Choroid plexus epithelial cell (primary cell): ENCODE measurements at regions not wholly inside any gene's neighbourhood (a gene's known extent, or its start where the extent isn't known, plus 50 kb on each side); places are given as distances from the start of the nearest gene placed in this dataset.

ENCODE experiments used
- DNase-seq: peaks from one replicate; pipeline ENCODE4 v3.0.0-alpha.2; 2010; ENCODE audit warnings: low read depth
- H3K4me3 ChIP-seq: 2 replicates; pipeline ENCODE4 v1.5.1; 2011; ENCODE audit warnings: low read depth, mild to moderate bottlenecking, control low read depth, low read length, moderate library complexity
- CTCF ChIP-seq: conservative IDR thresholded peaks from 2 replicates; pipeline ENCODE4 v1.5.1; 2011; ENCODE audit warnings: low read depth, mild to moderate bottlenecking, control low read depth, inconsistent platforms, low read length, moderate library complexity

GRCh38 chr12:127012109-127012508 is 1254.9 kb upstream of the TMEM132C start:
- H3K4me3 ChIP-seq: no peak overlapping the region
- no peak for TF ChIP-seq CTCF
- DNase-seq: no peak

- DNase-seq: no peak
- TF ChIP-seq CTCF: no peak
Observed at GRCh38 chr12:127013197-127013596, 1253.8 kb upstream of the TMEM132C start.

GRCh38 chr12:127014079-127014478 is 1252.9 kb upstream of the TMEM132C start:
- DNase-seq: no peak
- TF ChIP-seq CTCF: no peak

More at GRCh38 chr12:127013197-127013596, 1253.8 kb upstream of the TMEM132C start:
- no peak overlapping the region for H3K4me3 ChIP-seq

GRCh38 chr12:127024791-127025190 is 1242.2 kb upstream of the TMEM132C start:
- no peak for DNase-seq
- no peak for TF ChIP-seq CTCF
- no peak overlapping the region for H3K4me3 ChIP-seq

More at GRCh38 chr12:127014079-127014478, 1252.9 kb upstream of the TMEM132C start:
- H3K4me3 ChIP-seq: no peak overlapping the region

GRCh38 chr12:127025545-127025944 is 1241.4 kb upstream of the TMEM132C start:
- peak; percentile 1 for DNase-seq
- no peak overlapping the region for H3K4me3 ChIP-seq
- no peak for TF ChIP-seq CTCF

GRCh38 chr12:127035011-127035879 is 1231.7 kb upstream of the TMEM132C start:
- DNase-seq: no peak
- no peak for TF ChIP-seq CTCF
- no peak overlapping the region for H3K4me3 ChIP-seq

- DNase-seq: no peak
- H3K4me3 ChIP-seq: no peak overlapping the region
- no peak for TF ChIP-seq CTCF
Observed at GRCh38 chr12:127038152-127038551, 1228.8 kb upstream of the TMEM132C start.
